ENCODE measurements at regions not wholly inside any gene's neighbourhood (a gene's known extent, or its start where the extent isn't known, plus 50 kb on each side); places are given as distances from the start of the nearest gene placed in this dataset.

- DNase-seq (ENCODE audit: low read depth, low spot score): no peak
Measured at GRCh38 chr3:9301091-9301490, 51.6 kb upstream of the SRGAP3 start.

- DNase-seq (ENCODE audit: low read depth, low spot score): no peak
Measured at GRCh38 chr3:9301798-9302197, 52.4 kb upstream of the SRGAP3 start.

GRCh38 chr3:9302425-9303181 is 53.2 kb upstream of the SRGAP3 start:
- peak; percentile 57 for DNase-seq (ENCODE audit: low read depth, low spot score)

GRCh38 chr3:9308298-9308990 is 54.4 kb upstream of the THUMPD3 start:
- DNase-seq (ENCODE audit: low read depth, low spot score): no peak

DNA sequence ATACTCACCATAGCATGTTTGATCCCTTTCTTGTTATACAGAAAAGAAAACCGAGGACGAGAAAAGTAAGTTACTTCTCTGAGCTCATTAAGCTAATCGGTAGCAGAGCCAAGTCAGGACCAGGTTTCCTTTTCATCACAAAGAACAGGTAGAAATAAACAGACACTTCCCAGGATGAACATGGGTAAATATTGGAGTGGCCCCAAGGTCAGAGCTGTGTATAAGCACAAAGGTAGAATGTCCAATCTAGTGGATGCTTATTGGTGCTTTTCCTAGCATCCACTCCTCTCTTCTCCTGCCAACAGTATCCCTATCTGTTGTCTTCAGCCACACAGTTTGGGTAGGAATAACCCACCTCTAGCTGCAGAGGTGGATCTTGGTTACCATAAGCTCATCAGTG is 52.8 kb upstream of the THUMPD3 start:
- no peak for DNase-seq (ENCODE audit: low read depth, low spot score)

DNA sequence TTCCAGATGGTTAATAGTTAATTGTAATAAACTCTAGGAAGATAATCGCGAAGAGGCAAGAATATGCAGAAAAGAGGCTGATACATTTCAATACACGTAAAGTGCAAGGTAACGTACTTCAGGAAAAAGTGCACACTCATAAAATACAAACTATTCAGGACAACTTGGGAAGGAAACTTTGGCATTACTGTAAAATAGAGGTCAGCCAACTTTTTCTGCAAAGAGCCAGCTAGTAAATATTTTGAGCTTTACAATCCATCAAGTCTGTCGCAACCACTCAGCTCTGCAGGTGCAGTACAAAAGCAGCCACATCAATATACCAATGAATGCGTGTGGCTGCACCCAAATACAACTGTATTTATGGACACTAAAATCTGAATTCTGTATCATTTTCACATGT is 51.6 kb upstream of the THUMPD3 start:
- no peak for DNase-seq (ENCODE audit: low read depth, low spot score)
